PC-3 (cell line): ENCODE measurements at regions not wholly inside any gene's neighbourhood (a gene's known extent, or its start where the extent isn't known, plus 50 kb on each side); places are given as distances from the start of the nearest gene placed in this dataset.
A peak's percentile ranks its signal among the peaks of the same experiment; 100 is the strongest.

Source experiments
- ATAC-seq: fragments of 200-7000 bp; cut with Tn5 transposase; 2 replicates; pipeline ENCODE4 v1.9.1; 2020; ENCODE audit warnings: mild to moderate bottlenecking, moderate library complexity
- BruUV-seq: library from RNA; stranded (reverse); fragments of 400-500 nt; replicated peaks from 2 replicates; lab custom pipeline; 2021; lab: Mats Ljungman, UMichigan
- CTCF ChIA-PET: fragments of 300-600 bp; sonication (Branson Sonifier 250); formaldehyde crosslinking; loops from one replicate; lab custom pipeline; 2022; ENCODE audit warnings: antibody characterized with exemption; lab: Charles Lee
- POLR2A ChIA-PET: fragments of 300-600 bp; sonication (Branson Sonifier 250); formaldehyde crosslinking; loops from one replicate; lab custom pipeline; 2022; ENCODE audit warnings: antibody characterized with exemption; ENCODE audit not compliant: unreplicated experiment; lab: Charles Lee
- DNase-seq: peaks from one replicate; pipeline ENCODE4 v3.0.0-alpha.2; 2015
- H2AFZ ChIP-seq: fragments of 300-600 bp; sonication (generic); 2 replicates; pipeline ENCODE4 v1.6.0; 2016; ENCODE audit warnings: antibody characterized with exemption, low read length
- H3F3A ChIP-seq: fragments of 300-600 bp; sonication (generic); one replicate; pipeline ENCODE4 v1.6.0; 2017; ENCODE audit warnings: antibody characterized with exemption, low read length, control low read depth, mild to moderate bottlenecking; ENCODE audit not compliant: unreplicated experiment
- H3K27ac ChIP-seq: fragments of 300-600 bp; sonication (generic); 2 replicates; pipeline ENCODE4 v1.5.1; 2016; ENCODE audit warnings: mild to moderate bottlenecking, low read length
- H3K27me3 ChIP-seq: fragments of 300-600 bp; sonication (generic); 2 replicates; pipeline ENCODE4 v1.6.1; 2016; ENCODE audit warnings: low read length, mixed read lengths
- H3K36me3 ChIP-seq: fragments of 300-600 bp; sonication (generic); 2 replicates; pipeline ENCODE4 v1.6.1; 2016; ENCODE audit warnings: low read depth, mixed run types, low read length, mixed read lengths
- H3K4me1 ChIP-seq: fragments of 300-600 bp; sonication (generic); 2 replicates; pipeline ENCODE4 v1.5.1; 2016; ENCODE audit warnings: low read length; ENCODE audit not compliant: insufficient read depth
- H3K4me2 ChIP-seq: fragments of 300-600 bp; sonication (generic); 2 replicates; pipeline ENCODE4 v1.6.0; 2016; ENCODE audit warnings: low read length
- H3K4me3 ChIP-seq: fragments of 300-600 bp; sonication (generic); 2 replicates; pipeline ENCODE4 v1.5.1; 2016; ENCODE audit warnings: mild to moderate bottlenecking, low read length, mixed read lengths
- H3K79me2 ChIP-seq: fragments of 300-600 bp; sonication (generic); 2 replicates; pipeline ENCODE4 v1.6.1; 2017; ENCODE audit warnings: low read length, mixed read lengths
- H3K9ac ChIP-seq: fragments of 300-600 bp; sonication (generic); 2 replicates; pipeline ENCODE4 v1.6.0; 2016; ENCODE audit warnings: mild to moderate bottlenecking, low read length
- H3K9me2 ChIP-seq: fragments of 300-600 bp; sonication (generic); replicated peaks from 2 replicates; pipeline ENCODE4 v1.6.1; 2016; ENCODE audit warnings: mixed run types, low read length, mixed read lengths
- H3K9me3 ChIP-seq: fragments of 300-600 bp; sonication (generic); 2 replicates; pipeline ENCODE4 v1.6.1; 2016; ENCODE audit warnings: low read length, mixed read lengths
- H4K20me1 ChIP-seq: fragments of 300-600 bp; sonication (generic); 2 replicates; pipeline ENCODE4 v1.6.1; 2016; ENCODE audit warnings: low read length, mixed read lengths
- EZH2 ChIP-seq: fragments of 300-600 bp; sonication (generic); IDR thresholded peaks from one replicate; pipeline ENCODE4 v1.6.1; 2017; ENCODE audit warnings: antibody characterized with exemption, mild to moderate bottlenecking, low read length; ENCODE audit not compliant: unreplicated experiment
- EZH2phosphoT487 ChIP-seq: fragments of 300-600 bp; sonication (generic); IDR thresholded peaks from 2 replicates; pipeline ENCODE4 v1.6.1; 2018; ENCODE audit warnings: mild to moderate bottlenecking, antibody characterized with exemption, low read length, borderline replicate concordance
- intact Hi-C: fragments of 100-400 bp; cut with micrococcal nuclease; formaldehyde crosslinking; loops from 2 replicates; pipeline ENCODE4 v1.9.0; 2023
- TF ChIP-seq, protein P1 (sequence below): fragments of 300-600 bp; sonication (generic); conservative IDR thresholded peaks from 2 replicates; pipeline ENCODE4 v1.5.1; 2017; ENCODE audit warnings: antibody characterized with exemption, low read depth, mild to moderate bottlenecking, low read length

DNA sequence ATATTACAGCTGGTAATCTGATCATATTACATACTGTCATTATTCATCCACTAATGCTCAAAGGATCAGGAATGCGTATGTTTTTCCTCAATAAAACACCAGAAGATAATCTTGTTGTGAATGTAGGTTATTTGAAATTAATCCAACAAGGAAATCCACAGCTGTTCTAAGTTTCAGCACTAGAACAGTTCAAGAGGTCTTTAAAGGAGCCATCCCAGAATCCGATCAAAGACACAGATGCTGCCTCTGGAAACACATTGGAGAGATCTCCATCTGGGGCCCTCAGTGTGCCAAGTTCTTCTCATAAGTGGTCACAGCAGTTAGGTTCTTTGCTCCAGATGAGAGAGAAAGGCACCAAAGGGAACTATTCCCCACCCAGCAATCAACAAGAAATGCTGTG is 1955.1 kb upstream of the RAG2 start:
- ATAC-seq (no peak), DNase-seq (no peak)
- Histone ChIP-seq H2AFZ (no peak overlapping the region), H3K27me3 (no peaks in the 10 kb centered on the region), H3K27ac (no peak overlapping the region), H4K20me1 (no peaks in the 10 kb centered on the region), H3K79me2 (no peaks in the 10 kb centered on the region), H3K36me3 (no peaks in the 10 kb centered on the region), H3K4me1 (no peaks in the 10 kb centered on the region; the same call in 1 of the 2 replicates), H3F3A (no peaks in the 10 kb centered on the region), H3K9ac (no peak overlapping the region), H3K4me2 (no peak overlapping the region), H3K9me2 (no peaks in the 10 kb centered on the region), H3K4me3 (no peak overlapping the region), H3K9me3 (no peaks in the 10 kb centered on the region)
- ChIA-PET CTCF (no interaction called here), POLR2A (no interaction called here)
- TF ChIP-seq EZH2phosphoT487 (no peak), EZH2 (no peak)
- TF ChIP-seq, protein P1, sequence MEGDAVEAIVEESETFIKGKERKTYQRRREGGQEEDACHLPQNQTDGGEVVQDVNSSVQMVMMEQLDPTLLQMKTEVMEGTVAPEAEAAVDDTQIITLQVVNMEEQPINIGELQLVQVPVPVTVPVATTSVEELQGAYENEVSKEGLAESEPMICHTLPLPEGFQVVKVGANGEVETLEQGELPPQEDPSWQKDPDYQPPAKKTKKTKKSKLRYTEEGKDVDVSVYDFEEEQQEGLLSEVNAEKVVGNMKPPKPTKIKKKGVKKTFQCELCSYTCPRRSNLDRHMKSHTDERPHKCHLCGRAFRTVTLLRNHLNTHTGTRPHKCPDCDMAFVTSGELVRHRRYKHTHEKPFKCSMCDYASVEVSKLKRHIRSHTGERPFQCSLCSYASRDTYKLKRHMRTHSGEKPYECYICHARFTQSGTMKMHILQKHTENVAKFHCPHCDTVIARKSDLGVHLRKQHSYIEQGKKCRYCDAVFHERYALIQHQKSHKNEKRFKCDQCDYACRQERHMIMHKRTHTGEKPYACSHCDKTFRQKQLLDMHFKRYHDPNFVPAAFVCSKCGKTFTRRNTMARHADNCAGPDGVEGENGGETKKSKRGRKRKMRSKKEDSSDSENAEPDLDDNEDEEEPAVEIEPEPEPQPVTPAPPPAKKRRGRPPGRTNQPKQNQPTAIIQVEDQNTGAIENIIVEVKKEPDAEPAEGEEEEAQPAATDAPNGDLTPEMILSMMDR: no peak
- intact Hi-C loops: no loop called here
- BruUV-seq: no TSS peak

DNA sequence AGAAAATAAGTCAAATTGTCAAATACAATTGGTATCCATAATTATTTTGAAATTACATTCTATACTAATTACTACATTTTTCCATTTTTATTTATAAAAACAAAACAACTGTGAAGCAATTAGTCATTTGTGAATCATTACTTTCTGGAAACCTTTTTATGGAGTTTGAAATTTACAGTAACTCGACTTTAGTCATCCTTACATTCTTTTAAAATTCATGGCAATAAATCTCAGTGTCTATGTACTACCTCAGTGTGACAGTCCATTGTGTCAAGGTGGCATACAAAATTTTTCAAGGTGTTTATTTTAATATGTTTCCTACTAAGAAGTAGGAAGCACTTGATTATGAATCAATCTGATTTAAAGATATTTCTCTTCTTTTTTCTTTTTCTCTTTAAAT is 1949.4 kb upstream of the RAG2 start:
- Histone ChIP-seq H3K27ac (peak overlapping the region; percentile 49), H3K79me2 (no peaks in the 10 kb centered on the region), H3K4me2 (peak overlapping the region; percentile 25; the same call in 1 of the 2 replicates), H3F3A (no peaks in the 10 kb centered on the region), H3K4me3 (no peak overlapping the region), H3K9ac (no peak overlapping the region), H3K4me1 (peaks cover 12% of the 10 kb centered on the region), H3K27me3 (no peaks in the 10 kb centered on the region), H2AFZ (no peak overlapping the region), H4K20me1 (no peaks in the 10 kb centered on the region), H3K36me3 (no peaks in the 10 kb centered on the region), H3K9me2 (no peaks in the 10 kb centered on the region), H3K9me3 (no peaks in the 10 kb centered on the region)
- ChIA-PET CTCF (no interaction called here), POLR2A (interaction anchor here (0.9 kb wide), 1 partner anchor 881 kb away, joined by 4 read pairs; no protein-coding TSS in a partner anchor)
- DNase-seq (peak; percentile 52), ATAC-seq (peak; percentile 90)
- no TSS peak for BruUV-seq
- TF ChIP-seq EZH2 (no peak), EZH2phosphoT487 (no peak)
- TF ChIP-seq, protein P1: no peak
- intact Hi-C loops: loop anchor here (1.0 to 10.0 kb wide), 2 partner anchors 86 to 153 kb away; no protein-coding TSS in a partner anchor

DNA sequence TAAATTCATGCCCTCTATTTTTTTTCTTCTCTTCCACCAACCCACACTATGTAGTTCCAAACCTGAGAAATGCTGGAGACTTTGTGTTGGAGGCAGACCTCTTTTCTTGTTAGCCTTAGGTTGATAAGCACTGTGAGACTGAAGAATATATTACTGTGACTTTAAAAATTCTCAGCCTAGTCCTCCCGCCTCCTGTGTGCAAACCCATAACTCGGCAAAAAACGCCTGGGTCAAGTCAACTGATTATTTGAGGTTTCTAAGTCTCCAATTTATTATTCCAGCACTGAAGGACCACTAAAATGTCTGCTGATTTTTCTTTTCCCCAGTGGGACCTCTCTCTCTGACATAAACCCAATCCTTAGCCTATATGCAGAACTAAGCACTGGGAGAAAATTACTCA is 1946.0 kb upstream of the RAG2 start:
- Histone ChIP-seq H3K9ac (no peak overlapping the region), H2AFZ (no peak overlapping the region), H3K9me2 (no peaks in the 10 kb centered on the region), H3K36me3 (no peaks in the 10 kb centered on the region), H3K4me1 (peaks cover 12% of the 10 kb centered on the region), H3K79me2 (no peaks in the 10 kb centered on the region), H4K20me1 (no peaks in the 10 kb centered on the region), H3K4me2 (no peak overlapping the region), H3K9me3 (no peaks in the 10 kb centered on the region), H3F3A (no peaks in the 10 kb centered on the region), H3K27me3 (no peaks in the 10 kb centered on the region), H3K4me3 (no peak overlapping the region), H3K27ac (no peak overlapping the region)
- ChIA-PET CTCF (no interaction called here), POLR2A (no interaction called here)
- intact Hi-C loops: loop anchor here (10.0 kb wide), 1 partner anchor 149 kb away; no protein-coding TSS in a partner anchor
- DNase-seq (no peak), ATAC-seq (no peak)
- TF ChIP-seq EZH2: no peak
- TF ChIP-seq, protein P1: no peak
- no peak for TF ChIP-seq EZH2phosphoT487
- BruUV-seq: no TSS peak
